ENCODE measurements at regions not wholly inside any gene's neighbourhood (a gene's known extent, or its start where the extent isn't known, plus 50 kb on each side); places are given as distances from the start of the nearest gene placed in this dataset.
"Not testable (repeated sequence)": the region's sequence is repeated elsewhere in the genome, so short reads cannot be mapped to it uniquely, and the experiment has no call there.

DNA sequence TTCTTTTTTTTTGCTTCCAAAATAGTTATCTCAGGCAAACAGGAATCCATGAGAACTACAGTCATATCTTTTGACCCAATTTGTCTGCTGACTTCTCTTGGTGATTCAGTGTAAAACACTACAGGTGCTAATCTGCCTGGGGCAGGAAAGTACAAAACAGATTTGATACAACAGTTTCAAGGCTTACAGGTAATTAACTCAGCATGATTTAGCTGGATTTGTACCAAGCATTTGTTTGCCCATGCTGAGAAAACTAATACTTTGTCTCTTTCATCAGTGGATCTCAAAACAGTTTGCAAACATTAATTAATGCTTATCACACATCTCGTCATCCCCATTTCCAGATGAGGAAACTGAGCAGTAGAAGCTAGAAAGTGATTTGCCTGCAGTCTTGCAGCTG is 312.5 kb upstream of the SEMA6A start:
- in situ Hi-C loops (cut with MboI; ENCODE audit: low sequenced_read_pairs), result no loop called here

DNA sequence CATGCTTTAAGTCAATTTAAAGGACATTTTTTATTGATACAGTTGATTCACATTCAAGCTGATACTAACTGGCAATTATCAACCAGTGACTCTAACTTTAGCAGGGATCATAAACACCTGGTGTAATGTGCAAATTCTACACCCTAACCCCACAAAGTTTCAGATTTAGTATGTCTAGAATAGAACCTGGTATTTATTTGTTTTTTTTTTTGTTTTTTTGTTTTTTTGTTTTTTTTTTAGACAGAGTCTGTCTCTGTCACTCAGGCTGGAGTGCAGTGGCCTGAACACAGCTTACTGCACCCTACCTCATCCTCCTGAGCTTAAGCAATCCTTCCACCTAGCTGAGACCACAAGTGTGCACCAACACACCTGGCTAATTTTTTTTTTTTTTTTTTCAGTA is 311.2 kb upstream of the SEMA6A start:
- in situ Hi-C loops (cut with MboI; ENCODE audit: low sequenced_read_pairs), result no loop called here

DNA sequence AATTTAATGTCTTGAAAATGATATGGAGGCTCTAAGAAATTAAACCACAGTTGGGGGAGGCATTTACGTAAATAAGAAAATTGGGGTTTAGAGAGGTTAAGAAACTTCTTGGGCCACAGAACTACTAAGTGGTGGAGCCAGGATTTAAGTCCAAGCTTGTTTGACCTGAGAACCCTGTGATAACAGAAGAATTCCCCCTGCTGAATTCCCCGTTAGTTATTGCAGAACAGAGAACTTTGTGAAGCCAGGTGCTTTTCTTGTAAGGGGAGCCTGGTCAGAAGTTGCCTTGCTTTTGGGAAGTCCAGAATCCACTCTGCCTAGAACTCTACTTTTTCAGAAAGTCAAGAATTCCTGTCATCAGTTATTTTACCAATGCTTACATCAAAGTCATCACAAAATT is 309.3 kb upstream of the SEMA6A start:
- in situ Hi-C loops (cut with MboI; ENCODE audit: low sequenced_read_pairs), result no loop called here

DNA sequence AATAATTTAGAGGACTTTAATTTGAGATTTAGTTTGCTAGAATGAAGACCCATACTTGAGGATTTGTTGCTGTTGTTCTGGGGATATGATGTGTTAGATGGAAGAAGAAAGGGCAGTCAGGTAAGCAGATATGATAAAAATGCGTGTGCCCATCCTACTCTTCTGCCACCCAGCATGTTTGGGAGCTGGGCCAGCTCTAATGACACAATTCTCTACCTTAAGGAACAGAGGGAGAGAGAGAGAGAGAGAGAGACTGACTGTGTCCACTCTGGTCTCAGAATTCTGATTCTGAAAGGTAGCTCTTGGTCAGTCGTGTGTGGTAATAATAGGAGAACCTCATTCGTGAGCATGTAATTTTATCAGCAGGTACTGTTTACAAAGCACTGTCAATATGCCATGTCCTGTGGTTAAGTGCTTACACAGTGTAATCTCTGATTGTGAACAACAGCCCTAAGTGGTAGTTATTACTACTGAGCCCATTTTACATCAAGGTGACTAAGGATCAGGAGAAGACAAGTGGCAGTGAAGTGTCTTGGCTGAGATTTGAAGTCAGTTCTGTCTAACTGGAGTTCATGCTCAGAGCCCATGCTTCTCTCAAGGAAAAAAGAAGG is 307.4 kb upstream of the SEMA6A start:
- in situ Hi-C loops (cut with MboI; ENCODE audit: low sequenced_read_pairs), result no loop called here

DNA sequence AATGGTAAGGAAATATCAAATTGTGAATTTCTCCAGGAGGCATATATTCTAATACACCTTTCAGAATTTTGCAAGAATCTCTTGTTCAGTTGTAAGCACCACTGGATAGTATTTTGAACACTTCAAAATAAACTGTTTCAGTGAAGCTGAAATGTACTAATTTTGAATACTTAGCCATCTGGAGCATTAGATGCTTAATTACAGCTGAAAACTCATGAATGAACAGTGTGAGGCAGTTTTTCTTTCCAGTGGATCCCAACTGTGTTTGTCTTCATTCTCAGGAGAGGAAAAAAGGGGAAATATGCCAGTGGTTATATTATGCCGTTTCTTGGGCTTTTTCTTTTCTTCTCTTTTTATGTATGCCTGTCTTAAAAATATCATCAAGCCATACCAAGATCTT is 306.0 kb upstream of the SEMA6A start:
- in situ Hi-C loops (cut with MboI; ENCODE audit: low sequenced_read_pairs), result no loop called here

DNA sequence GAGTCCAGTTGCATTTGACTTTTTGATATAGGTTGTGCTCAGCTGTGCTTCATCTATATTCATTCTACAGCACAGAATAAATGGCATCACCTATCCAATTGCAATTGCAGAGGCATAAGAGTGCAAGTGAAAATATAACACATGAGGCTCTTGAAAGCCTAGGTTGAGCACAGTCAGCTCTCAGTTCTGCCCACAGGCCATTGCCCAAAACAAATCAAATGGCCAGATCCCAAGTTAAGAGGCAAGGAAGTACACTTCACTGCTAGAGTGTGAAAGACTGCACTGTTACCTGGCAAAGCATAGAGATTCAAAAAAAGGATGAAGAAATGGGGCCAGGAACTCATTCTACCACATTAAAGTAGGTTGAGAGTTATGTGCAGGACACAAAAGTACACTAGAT is 305.5 kb upstream of the SEMA6A start:
- in situ Hi-C loops (cut with MboI; ENCODE audit: low sequenced_read_pairs), result no loop called here

DNA sequence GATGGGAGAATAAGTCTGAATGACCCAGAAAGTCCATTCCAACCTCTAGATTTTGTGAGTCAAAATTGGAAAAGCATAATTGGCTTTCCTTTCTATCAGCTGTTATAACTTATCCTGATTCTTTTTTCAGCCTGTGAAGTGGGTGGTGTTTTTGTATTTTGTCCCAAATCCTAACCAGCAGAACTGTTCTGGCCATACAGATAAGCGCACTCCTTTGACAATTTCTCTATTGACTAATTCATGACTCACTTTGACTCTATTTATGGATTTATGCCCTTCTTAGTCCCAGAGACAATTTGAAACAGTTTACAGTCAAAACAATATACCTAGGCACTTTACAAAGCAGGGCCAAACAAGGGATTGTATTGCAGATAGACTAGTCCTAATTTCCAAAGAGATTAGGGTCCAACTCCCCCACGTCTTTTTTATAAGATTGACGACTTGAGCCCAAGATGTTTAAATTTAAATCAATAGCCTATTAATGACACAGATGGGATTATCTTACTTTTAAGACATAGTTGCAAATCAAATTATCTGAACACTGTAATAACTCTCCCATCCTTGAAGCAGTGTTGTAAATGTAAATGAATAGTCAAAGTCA is 301.7 kb upstream of the SEMA6A start:
- in situ Hi-C loops (cut with MboI; ENCODE audit: low sequenced_read_pairs), result no loop called here

DNA sequence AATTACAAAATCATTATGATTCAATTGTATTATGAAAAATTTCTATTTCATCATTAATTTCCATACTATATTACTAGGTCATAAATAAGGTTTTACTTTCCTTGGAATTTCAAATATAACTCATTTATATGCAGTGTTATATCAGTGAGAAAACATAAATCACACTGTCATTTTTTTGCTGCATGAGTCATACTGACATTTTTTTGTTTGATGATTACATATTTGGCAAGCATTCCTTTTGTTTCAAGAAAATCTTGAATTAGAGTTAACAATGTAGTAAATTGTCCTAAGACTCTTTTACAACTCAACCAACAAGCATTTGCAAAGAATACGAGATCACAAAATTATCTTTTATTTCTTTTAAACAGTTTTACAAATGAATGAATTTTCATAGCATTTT is 298.4 kb upstream of the SEMA6A start:
- in situ Hi-C loops (cut with MboI; ENCODE audit: low sequenced_read_pairs), result no loop called here

DNA sequence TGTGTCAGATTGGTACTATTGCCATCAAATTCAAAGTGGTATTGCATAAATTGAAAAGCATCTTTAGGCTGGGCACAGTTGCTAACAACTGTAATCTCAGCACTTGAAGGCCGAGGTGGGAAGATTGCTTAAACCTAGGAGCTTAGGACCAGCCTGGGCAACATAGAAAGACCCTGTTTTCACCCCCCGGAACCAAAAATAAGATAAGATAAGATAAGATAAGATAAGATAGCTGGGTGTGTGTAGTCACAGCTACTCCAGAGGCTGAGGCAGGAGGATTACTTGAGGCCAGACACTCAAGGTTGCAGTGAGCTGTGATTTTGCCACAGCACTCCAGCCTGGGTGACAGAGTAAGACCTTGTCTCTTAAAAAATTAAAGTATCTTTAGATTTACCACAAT is 297.9 kb upstream of the SEMA6A start:
- in situ Hi-C loops (cut with MboI; ENCODE audit: low sequenced_read_pairs), result no loop called here

DNA sequence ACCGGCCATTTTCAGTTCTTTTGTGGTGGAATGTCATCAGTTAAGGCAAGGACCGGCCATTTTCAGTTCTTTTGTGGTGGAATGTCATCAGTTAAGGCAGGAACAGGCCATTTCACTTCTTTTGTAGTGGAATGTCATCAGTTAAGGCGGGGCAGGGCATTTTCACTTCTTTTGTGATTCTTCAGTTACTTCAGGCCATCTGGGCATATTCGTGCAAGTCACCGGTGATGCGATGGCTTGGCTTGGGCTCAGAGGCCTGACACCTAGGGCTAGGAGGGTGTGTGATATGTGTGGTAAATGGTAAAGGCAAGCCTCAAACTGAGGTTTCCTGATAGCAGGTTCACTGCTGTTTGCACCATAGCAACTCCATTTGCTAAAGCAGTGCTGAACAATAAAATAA is 293.2 kb upstream of the SEMA6A start:
- in situ Hi-C loops (cut with MboI; ENCODE audit: low sequenced_read_pairs), result not testable (repeated sequence)

DNA sequence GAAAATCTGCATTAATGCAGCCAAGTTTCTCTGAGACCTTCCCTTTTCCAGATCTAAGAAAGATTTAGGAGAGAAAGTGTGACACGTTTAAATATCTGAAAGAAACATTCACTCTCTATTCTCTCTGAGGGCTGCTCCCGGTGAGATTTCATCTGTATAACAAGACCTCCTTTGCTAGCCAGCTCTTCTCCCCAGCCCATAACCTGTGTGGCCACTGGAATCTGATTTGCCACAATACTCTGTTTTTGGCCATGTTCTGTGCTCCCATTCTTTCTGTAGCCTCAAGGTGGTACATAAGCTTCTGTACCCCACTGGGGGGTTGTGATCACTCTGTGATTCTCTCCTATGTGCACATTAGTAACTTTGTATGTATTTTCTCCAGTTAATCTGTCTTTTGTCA is 291.0 kb upstream of the SEMA6A start:
- in situ Hi-C loops (cut with MboI; ENCODE audit: low sequenced_read_pairs), result no loop called here

DNA sequence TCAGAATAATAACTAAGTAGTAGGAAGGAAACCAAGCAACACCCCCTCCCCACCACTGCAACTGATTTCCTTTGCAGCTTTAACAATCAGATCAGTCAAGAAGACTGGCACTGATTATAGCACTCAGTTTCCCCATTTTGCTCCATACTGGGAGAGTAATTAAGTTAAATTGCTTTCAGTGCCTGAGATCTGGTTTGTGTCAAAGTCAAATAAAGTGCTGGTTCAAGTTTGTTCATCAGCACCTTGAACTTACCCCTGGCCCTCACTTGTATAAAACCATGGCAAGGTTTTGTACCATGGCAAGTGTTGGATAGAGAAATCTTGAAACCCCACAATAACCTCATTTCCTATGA is 290.2 kb upstream of the SEMA6A start:
- in situ Hi-C loops (cut with MboI; ENCODE audit: low sequenced_read_pairs), result no loop called here

DNA sequence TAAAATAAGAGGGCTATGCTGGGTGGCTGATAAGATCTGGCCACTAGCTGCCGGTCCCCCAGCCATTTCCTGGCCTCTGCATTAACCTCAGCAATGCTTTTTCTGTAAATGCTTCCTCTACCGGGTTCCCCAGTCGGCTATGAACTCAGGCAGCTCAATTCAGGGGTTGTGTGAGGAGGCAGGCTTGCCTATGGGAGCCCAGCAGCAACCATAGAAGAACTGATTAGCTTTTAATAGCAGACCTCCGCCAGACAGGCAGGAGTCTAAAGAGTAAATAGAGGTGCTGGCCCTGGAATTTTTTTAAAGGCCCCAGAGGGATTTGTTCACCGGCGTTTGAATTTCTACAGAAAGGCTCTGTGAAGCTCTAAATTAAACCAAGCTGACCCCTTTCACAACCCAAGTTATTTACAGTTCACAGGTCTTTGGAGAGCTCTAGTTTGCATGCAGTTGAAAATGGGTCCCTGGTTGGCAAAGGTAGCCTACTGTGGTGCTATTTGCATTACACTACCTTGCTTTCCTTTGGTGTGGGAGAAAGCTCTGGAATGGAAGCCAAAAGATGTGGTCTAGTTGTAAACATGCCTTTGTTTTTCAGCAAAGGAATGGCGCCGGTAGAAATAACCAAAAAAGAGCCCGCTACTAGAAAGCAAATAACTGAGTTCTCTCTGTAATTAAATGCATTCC is 289.7 kb upstream of the SEMA6A start:
- in situ Hi-C loops (cut with MboI; ENCODE audit: low sequenced_read_pairs), result no loop called here

DNA sequence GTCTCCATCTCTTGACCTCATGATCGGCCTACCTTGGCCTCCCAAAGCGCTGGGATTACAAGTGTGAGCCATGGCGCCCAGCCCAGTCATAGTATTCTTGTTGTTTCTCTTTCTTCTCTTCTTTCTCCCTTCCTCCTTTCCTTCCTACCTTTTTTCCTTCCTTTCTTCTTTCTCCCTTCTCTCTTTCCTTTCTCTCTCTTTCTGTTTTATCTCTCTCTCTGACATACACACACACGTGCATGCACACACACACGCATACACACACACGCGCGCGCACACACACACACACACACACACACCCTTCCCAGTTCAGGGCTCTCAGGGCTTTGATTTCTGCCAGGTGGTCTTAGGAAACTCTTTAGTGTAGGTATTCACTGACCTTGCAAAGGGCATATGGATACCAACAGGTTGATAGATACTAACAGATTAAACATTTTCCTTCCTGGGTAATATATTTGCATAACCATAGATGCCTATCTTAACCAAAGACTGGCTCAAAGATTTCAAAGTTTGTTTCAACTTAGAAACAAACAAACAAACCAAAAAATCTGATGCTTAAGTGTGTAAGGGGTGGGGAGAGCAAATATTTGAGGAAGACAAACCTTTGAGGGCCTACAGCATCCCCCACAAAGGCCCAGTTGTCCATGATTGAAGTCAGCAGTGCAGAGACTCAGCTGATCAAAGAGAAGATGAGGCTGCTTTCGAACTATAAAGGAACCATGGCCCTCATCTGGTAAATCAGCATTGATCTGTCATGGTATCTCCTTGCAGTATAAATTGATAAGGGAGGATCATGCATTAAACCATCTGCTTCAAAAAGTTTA is 288.2 kb upstream of the SEMA6A start:
- in situ Hi-C loops (cut with MboI; ENCODE audit: low sequenced_read_pairs), result no loop called here

DNA sequence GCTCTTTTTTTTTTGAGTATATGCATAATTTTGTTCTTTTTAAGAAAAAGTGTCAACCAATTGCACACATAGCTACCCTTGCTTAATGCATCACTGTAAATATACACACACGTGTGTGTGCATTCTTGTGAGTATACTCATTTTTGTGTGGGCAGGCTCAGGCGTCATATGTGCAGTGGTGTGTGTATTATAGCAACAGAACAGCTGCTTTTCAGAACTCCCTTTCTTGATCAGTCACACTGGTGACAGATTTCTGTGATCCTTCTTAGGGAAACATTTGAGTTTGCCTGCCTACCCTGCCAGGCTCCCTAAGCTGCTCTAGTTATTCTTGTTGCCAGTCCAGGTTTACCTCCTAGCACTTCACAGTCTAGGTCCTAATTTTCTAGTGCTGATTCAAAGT is 287.0 kb upstream of the SEMA6A start:
- in situ Hi-C loops (cut with MboI; ENCODE audit: low sequenced_read_pairs), result no loop called here

DNA sequence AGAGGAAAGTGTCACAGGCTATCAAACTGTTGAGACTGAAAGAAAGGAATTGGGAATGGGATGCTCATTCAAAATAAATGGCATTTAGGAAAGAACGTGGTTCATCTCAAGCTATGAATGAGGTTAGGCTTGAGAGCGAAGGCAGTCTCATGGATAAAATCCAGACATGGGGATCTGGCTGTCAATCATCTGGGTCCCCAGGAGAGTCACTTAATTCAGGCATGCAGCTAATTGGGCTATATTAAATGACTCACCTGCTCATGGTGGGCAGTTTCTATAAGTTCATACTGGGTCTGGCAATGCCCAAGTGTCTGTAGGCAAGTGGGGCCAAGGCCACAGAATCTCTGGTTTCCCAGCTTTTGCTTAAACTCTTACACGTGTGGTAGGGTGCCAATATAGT is 286.5 kb upstream of the SEMA6A start:
- in situ Hi-C loops (cut with MboI; ENCODE audit: low sequenced_read_pairs), result no loop called here

DNA sequence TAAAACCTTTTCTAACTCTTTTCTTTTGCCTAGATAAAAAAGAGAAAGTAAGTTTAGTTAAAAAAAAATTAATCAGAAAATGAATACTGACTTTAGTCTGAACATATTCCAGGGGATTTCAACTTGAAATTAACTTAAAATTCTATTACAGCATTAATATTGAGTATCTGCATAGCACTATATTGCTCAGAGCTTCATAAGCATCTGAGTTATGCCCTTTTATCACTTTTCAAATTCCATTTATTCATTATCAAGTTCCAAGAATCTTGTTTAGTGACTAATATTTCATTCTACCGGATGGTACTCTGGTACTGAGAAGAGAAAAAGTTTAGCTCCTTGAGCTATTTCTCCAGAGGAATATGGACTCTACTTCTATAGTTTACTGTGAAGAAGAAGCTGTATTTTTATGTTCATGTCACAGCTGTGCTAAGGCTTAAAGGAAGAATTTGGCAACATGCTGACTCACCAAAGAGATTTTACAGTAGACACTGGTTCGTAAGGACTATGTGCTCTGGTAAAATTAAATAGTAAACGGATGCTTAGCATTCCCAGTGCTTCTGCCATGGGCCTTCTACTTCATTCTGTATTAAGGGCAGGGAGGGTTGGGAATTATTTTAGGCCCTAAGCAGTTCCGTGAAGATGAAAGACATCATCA is 285.2 kb upstream of the SEMA6A start:
- in situ Hi-C loops (cut with MboI; ENCODE audit: low sequenced_read_pairs), result no loop called here

DNA sequence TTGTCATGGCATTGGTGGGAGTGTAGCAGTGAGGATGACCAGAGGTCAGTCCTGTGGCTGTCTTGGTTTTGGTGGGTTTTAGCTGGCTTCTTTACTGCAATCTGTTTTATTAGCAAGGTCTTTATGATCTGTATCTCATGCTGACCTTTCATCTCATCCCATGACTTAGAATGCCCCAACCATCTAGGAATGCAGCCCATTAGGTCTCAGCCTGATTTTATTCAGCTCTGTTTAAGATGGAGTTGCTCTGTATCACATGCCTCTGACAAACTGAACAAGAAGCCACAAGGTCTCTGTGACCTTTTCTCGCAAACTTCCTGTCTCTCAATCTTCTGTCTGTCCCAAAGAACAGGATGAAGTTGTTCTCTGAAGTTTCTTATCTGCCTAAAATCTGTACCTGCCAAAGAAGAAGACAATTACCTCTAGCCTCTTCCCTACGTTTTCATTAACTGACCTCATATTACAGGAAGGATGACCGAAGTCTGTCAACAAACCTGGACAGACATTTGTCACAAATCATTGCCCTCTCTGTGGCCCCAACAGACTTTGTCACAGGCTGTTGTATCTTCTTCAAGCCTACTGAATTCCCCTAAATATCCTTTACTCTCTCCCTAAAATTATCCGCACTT is 284.2 kb upstream of the SEMA6A start:
- in situ Hi-C loops (cut with MboI; ENCODE audit: low sequenced_read_pairs), result no loop called here

DNA sequence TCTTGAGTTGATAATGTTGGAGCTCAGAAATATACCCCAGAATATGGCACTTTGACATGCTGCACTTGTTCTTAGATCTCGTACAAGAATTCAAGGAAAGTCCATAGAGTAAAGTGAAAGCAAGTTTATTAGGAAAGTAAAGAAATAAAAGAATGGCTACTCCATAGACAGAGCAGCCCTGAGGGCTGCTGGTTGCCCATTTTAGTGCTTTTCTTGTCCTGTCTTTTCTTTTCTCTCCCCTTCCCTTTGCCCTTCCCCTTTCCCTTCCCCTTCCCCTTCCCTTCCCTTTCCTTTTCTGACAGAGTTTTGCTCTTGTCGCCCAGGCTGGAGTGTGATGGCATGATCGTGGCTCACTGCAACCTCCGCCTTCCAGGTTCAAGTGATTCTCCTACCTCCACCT is 283.4 kb upstream of the SEMA6A start:
- in situ Hi-C loops (cut with MboI; ENCODE audit: low sequenced_read_pairs), result not testable (repeated sequence)

DNA sequence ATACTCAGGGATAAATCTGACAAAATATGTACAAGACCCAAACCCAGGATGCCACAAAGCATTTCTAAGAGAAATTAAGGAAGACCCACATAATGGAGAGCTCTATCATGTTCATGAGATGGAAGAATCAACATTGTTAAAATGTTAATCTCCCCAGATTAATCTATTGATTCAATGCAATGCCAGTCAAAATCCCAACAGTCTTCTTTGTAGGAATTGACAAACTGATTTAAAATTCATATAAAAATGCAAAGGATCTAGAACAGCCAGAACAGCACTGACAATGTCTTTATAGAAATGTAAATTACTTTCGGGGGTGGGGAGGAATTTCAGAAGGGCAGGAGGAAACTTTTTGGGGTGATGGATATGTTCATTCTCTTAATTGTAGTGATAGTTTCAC is 281.6 kb upstream of the SEMA6A start:
- in situ Hi-C loops (cut with MboI; ENCODE audit: low sequenced_read_pairs), result no loop called here

DNA sequence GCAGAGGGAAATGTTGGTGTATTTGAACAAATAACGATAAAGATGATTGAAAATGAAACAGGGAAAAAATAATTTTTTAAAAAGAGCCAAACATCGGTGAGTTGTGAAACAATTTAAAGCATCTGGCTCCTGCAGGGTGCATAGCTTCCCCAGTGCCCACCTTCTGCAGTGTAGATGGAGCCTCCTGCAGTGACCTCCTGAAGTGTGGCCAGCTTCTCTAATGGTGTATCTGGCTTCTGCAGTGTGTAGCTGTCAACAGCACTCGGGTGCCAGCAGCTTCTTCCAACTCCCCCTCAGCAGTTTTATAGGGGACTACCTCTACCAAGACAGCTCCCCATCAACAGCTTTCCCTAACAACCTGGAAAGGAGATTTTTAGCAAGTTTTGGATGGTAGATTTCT is 279.4 kb upstream of the SEMA6A start:
- in situ Hi-C loops (cut with MboI; ENCODE audit: low sequenced_read_pairs), result no loop called here
